ENCODE measurements at regions not wholly inside any gene's neighbourhood (a gene's known extent, or its start where the extent isn't known, plus 50 kb on each side); places are given as distances from the start of the nearest gene placed in this dataset.

DNA sequence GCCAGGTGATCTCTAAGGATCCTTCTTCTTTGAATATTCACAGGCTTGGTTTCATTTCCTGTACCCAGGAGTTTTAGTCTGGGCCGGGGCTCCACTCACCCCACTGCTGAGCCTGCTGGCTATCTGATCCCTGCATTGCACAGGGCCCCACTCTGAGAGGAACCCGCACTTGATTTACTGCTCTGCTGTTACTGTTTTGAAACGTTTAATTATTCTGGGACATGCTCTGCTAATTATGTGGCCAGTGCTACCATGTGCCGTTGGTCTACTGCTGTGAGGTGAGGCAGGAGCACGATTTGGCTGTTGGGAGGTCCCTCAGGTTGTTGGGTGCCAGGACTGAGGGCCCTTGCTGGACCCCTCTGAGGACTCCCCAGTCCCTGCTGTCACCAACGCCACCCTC is 108.7 kb upstream of the SIRPA start:
- DNase-seq = no peak

DNA sequence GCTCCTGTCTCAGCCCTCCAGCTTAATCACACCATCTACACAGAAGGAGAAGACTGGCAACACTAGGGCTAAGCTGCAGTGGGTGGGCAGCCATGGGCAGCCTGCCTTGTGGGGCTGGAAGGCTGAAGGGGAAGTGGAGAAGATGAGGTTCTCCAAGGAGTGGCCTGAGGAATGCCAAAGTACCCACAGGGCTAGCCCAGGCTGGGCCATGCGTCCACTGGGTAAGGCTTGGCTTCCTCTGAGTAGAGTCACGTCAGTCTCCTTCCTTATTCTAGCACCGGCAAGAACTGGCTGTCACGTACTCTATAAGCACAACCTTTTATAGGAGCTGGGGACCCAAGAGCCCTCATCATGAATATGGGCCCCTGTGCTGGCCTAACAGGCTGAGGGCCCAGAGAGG is 110.6 kb upstream of the SIRPA start:
- no peak for DNase-seq

DNA sequence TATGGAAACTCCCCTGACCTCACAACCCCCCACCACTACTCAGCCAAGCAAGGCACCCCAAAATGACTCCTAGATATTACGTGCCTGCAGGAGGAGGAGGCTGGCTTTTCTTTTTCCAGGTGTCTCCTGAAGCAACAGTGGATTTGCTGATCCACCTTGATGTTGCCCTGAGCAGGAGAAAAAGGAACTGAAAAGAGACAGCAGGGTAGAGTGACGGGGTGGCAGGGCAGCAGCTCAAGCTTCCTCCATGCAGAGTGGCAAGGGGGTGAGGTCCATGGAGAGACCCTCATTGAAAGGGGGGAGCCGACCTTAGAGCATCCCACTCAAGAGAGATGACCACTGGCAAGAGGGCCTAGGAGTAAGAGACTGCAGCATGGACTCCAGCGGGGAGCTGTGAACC is 112.0 kb upstream of the SIRPA start:
- DNase-seq = no peak

DNA sequence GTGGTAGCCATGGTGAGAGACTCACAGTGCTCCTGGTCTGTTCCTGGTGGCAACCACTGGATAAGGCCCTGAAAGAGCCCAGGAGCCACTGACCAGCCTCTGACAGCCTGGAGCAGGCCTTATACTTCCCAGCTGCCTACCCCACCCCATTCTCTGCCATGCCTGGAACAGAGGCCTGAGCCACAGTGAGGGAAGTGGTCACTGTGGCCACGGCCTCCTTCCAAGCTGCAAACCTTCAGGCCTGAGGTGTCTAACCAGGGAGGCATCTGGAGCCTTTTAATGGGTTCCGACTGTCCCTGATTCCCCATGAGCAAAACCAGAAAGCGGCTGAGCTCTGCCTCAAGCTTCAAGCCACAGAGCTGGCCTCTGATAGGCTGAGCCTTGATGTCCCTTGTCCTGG is 113.0 kb upstream of the SIRPA start:
- no peak for DNase-seq

DNA sequence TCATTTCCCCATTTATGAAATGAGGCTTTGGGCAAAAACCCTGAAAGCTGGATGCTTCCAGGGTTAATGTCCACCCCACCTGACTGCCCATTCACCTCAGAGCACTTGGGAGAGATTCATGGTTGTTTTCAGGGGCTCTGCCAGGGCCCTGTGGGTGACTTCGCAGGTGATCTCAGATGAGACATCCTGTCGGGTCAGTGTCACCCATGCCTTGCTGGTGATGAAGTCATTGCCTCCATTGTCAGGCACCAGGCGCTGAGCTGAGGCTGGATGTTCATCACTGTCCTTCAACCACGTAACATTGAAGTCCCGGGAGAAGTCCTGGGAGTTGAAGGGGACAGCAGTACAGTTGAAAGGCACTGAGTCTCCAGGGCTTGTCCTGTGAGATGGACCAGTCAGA is 115.6 kb upstream of the SIRPA start:
- DNase-seq = no peak

DNA sequence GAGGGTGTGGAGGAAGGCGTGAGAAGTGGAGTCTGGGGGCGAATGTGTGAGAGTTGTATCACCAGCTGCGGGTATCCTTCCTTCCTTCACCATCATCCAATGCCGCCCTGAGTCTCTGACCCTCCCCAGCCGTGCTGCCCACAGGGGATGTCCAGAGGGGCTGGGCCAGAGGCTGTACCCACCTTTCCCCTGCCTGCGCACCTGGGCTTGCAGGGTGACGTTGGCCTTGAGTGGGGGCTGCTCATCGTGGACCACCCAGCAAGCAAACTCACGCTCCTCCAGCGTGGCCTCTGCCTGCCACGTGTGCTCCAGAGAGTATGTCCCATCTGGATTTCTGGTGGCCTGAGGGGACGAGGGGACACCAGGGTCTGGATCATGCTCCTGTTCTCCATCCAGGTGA is 116.9 kb upstream of the SIRPA start:
- no peak for DNase-seq

DNA sequence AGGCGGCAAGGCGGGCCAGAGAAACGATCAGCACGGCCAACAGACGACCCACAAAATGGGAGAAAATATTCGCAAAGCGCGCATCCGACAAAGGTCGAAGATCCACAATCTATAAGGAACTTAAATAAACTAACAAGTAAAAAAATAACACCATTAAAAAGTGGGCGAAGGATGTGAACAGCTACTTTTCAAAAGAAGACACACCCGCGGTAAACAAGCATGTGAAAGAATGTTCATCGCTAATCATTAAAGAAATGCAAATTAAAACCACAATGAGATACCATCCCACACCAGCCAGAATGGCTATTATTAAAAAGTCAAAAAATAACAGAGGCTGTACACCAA is 117.8 kb upstream of the SIRPA start:
- no peak for DNase-seq

DNA sequence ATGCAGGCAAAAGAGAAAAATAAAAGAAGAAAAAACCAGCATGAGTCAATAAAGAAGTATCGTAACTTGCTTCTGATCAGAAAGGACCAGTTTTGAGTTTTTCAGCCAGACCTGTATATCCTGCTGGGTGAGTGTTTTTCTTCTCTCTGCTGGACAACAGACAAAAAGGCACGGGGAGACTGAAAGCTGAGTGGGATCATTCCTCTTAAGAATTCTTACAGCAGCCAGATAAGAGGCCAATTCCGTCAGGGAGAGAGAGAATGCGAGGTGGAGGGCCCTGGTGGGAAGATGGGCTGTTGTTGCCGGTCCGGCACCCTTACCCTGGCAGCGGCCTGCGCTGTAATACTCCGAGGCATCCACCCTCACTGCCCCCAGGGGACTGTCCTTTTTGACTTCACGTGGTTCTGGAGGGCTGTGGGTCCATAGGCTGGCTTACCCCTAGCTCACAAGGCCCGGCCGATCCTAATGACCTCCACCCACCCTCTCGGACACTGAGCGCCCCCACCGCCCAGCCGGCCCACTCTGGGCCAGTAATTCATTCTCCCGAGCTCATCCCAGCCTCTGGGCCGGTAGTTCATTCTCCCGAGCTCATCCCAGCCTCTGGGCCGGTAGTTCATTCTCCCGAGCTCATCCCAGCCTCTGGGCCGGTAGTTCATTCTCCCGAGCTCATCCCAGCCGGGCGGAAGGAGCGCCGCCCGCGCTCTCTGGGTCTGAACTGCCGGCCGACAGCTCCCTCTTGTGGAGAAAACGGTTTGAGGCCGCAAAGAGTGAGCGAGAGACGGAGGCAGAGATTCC is 118.3 kb upstream of the SIRPA start:
- peak; percentile 56 for DNase-seq

DNA sequence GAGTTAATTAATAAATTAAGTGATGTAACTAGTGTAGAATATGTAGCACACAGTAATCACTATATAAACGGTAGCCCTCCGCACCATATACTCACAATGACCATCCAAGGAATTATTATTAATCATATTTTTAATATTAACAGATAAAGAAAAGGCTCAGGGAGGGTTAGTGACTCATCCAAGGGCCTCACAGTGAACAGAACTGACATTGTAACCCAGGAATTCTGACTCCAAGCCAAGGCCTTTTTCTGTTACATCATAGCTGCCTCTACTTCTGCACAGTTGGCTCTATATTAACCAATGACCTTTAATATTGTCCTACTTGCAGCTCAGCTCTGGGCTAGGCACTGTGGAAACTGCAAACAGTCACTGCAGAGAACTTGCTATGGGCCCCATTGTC is 117.5 kb upstream of the SIRPG start:
- no peak for DNase-seq

DNA sequence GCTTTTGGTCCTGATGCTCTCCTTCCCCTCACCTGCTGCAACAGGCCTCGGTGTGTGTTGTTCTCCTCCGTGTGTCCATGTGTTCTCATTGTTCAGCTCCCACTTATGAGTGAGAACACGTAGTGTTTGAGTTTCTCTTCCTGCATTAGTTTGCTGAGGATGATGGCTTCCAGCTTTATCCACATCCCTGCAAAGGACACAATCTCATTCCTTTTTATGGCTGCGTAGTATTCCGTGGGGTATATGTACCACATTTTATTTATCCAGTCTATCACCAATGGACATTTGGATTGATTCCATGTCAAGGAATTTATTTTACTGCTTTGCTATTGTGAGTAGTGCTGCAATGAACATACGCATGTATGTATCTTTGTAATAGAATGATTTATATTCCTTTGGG is 116.9 kb upstream of the SIRPG start:
- no peak for DNase-seq

DNA sequence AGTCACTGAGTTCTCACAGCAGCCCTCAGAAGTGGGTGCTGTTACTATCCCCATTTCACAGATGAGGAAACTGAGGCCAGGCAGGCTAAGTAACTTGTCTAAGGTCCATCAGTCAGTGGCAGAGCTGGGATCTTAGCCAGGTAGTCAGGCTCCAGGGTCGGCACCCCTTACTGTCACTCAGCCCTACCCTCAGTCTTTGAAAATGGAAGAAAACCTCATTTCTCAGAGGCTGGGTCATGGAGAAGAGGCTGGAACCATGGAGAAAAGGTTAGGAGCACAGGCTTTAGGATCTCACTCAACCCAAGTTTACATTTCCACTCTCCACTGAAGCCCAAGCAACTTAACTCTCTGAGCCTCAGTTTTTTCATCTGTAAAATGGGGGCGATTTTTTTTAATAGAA is 116.2 kb upstream of the SIRPG start:
- DNase-seq = no peak

DNA sequence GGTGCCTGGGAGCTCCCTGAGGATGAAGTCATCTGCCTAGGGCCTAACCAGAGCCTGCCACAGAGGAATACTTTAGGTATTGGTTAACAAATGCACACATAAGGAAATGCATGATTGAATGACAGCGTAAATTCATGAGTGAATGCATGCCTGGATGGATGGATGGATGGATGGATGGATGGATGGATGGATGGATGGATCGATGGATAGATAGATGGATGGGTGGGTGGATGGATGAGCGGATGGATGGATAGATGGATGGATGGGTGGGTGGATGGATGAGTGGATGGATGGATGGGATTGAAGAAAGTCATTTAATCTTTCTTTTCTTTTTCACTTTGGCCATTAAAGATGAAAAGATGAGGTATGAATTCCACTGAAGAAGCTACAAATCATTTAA is 111.9 kb upstream of the SIRPG start:
- no peak for DNase-seq

DNA sequence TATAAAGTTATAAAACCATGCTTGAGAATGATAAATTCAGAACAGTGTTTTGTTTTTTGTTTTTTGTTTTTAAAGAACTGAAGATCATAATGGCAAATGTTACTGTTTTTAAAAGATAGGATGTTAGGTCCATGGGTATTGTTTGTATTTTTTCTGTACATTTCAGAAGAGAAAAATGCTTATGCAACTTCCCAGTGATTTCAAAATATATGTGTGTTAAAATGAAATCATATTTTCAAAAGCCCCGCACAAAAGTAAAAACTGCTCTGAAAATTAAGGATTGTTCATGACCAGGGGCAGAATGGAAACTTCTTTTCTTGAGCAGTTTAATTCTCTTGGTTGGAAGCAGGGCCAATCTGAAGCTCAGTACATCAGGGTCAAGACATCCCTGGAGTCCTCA is 109.2 kb upstream of the SIRPG start:
- no peak for DNase-seq

DNA sequence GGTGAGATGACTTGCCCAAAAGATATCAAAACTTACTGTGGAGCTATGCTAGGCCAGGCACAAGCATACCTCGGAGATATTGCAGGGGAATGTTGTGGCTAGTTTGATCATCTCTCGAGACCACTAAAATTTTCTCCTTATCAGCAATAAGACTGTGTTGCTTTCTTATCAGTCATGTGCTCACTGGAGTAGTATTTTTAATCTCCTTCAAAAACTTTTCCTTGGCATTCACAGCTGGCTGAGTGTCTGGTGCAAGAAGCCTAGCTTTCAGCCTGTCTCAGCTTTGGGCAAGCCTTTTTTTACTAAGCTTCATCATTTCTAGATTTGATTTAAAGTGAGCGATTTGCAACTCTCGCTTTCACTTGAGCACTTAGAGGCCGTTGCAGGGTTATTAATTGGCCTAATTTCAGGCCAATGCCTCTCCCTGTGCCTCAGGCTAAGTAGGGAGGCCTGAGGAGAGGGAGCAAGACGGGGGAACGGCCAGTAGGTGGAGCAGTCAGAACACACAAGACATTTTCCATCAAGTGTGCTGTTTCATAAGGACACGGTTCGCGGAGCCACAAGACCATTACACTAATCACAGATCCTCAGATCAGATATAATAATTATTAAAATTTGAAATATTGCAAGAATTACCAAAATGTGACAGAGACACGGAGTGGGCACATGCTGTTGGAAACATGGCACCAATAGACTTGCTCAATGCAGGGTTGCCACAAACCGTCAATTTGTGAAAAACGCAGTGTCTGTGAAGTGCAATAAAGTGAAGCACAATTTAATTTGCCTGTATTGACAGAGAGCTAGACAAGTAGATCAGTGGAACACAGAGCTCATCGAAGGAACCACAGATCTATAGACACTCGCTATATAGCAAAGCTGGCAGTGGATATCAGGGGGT is 106.8 kb upstream of the SIRPG start:
- peak; percentile 31 for DNase-seq

DNA sequence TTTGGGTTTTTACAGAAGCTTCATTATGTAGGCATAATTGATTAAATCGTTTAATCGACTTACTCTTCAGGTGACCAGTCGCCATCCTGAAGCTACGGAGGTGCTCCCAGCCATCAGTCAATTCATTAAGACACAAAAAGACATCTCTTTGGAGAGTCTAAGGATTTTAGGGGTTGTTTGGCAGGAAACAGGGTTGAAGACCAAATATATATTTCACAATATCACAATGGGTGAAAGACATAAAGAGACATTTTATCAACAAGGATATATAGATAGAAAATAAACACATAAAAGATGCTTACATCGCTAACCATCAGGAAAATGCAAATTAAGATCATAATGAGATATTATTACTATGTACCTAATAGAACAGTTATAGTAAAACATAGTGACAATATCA is 104.0 kb upstream of the SIRPG start:
- no peak for DNase-seq

DNA sequence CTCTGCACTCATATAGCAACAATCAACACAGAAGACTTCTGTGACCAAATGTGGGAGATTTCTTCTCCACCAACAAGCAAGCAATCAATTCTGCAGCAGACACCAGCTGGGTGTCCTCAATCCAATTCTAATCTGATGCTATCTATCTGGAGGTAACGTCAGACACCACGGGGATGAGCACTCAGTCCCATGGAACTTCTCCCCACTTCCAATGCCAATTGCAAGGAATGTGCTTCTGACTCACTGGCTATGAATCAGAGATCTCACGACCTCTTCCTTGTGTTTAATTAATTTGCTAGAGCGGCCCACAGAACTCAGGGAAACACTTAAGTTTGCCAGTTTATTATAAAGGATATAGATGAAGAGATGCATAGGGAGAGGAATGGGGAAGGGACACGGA is 103.5 kb upstream of the SIRPG start:
- DNase-seq = no peak

DNA sequence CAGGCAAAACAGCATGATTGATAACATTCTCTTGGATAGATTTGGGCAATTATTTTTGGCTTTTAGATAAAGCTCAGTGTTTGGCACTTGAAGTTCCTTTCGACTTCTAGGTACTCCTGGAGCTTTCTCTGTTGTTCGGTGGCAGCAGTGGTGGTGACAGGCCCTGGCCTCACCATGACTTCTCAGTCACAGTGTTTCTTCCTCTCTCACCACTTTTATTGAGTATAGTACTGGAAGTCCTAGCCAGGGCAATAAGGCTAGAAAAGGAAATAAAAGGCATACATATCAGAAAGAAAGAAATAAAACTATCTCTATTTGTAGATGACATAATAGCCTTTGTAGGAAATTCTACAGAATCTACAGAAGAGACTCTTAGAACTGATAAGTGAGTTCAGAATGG is 101.2 kb upstream of the SIRPG start:
- no peak for DNase-seq

DNA sequence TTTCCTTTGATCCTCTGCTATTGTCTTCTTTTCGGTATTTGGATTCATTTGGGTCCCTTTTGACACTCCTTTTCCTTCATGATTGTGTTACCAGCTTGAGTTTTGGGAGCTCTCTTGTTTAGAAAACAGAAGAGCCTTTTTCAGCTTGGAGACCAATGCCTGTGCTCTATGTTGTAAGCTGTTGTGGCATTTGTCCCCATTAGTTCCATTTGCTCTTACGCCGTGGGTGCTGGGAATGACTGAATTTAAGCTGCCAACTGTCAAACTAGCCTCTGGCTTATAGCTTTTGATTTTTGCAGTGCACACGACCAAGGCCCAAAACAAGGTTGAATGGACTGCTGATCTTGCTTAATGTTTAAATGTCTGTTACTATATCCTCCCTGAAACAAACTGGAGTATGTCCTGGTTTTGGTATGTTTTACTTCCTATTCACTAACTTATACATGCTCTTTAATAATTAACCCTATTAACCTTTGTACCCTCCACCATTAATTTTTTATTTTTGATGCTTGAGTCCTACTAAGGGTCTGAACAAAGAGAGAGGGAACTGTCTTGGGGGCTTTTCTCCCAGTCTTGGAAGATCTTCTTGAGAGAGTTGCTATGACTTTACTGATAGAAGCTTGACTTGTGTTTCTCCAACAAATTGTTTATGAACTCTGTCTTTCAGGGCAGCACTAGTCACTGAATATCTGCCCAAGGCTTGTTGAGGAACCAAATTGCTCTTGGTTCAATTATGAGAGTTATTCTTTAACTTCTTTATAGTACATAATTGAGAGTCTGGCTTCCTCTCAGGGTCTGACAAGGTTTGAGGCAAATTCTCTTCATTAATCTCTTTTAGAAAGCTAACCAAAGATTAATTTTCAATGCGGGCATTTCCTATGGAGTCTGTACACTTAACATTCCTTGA is 100.3 kb upstream of the SIRPG start:
- DNase-seq = no peak

DNA sequence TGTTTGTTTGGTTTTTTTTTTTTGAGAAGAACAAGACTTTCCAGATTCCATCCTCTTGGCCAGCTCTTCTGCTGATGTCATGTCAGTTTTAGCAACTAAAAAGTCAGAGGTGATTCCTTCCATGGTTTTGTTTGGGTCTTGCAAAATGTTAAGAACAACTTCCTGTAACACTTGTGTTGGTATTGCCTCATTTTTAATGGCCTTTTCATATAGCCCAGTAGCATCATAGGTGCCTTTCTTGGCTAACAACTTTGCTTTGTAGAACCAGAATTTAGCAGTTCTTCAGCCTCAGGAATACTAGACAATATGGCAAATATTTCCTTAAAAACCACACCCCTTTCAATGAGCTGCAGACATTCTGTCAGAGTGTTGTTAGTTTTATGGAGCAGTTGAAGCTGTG is 99.5 kb upstream of the SIRPG start:
- DNase-seq = no peak

DNA sequence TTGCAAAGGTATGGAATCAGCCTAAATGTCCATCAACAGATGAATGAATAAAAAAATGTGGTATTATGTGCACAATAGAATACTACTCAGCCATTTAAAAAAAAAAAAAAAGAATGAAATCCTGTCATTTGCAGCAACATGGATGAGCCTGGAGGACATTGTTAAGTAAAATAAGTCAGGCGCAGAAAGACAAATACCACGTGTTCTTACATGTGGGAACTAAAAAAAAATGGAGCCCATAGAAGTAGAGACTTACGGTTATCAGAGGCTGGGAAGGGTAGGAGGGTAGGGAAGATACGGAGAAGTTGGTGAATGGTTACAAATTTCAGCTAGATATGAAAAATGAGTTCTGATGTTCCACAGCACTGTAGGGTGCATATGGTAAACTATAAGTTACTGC is 97.2 kb upstream of the SIRPG start:
- DNase-seq = no peak

DNA sequence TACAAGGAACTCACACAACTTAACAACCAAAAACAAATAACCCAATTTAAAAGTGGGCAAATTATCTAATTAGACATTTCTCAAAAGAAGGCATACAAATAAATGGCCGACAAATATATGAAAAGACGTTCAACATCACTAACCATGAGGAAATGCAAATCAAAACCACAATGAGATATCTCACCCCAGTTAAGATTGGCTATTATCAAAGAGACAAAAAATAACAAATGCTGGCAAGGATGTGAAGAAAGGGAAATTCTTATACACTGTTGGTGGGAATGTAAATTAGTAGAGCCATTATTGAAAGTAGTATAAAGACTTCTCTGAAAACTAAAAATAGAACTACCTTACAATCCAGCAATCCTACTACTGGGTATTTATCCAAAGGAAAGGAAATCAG is 96.7 kb upstream of the SIRPG start:
- DNase-seq = no peak

DNA sequence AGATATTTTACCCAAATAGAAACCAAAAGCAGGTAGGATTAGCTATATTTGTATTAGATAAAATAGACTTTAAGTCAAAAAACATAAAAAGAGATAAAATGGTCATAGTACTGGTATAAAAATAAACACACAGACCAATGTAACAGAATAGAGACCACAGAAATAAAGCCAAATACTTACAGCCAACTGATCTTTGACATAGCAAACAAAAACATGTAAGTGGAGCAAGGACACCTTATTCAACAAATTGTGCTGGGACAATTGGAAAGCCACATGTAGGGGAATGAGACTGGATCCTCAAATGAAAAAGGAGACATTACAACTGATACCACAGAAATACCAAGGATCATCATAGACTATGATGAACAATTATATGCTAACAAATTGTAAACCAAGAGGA is 94.5 kb upstream of the SIRPG start:
- DNase-seq = no peak

DNA sequence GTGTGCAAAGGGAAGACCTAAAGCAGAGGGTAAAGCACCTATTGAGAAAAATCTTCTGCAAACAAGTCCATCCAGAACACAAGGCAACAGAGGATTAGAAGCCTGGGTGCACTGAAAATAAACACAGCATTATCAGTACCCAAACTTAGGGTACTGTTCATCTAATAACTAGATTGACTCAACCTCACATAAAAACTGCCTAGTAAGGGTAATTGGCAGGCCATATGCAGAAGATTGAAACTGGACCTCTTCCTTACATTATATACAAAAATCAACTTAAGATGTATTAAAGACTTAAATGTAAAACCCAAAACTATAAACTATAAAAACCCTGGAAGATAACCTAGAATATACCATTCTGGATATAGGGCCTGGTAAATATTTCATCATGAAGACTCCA is 91.2 kb upstream of the SIRPG start:
- no peak for DNase-seq

Measured in NCI-H1436 (cell line).